DND-41 (cell line): ENCODE measurements at regions not wholly inside any gene's neighbourhood (a gene's known extent, or its start where the extent isn't known, plus 50 kb on each side); places are given as distances from the start of the nearest gene placed in this dataset.

Experiments used
- ATAC-seq: fragments of 200-7000 bp; cut with Tn5 transposase; 3 replicates; pipeline ENCODE4 v1.9.1; 2021; ENCODE audit warnings: low read depth; ENCODE audit not compliant: insufficient read depth
- DNase-seq: peaks from one replicate; pipeline ENCODE4 v3.0.0-alpha.2; 2020
- H2AFZ ChIP-seq: 2 replicates; pipeline ENCODE4 v1.6.0; 2012; ENCODE audit warnings: low read depth, low read length
- H3K27ac ChIP-seq: 2 replicates; pipeline ENCODE4 v1.5.1; 2012; ENCODE audit warnings: low read length, inconsistent platforms
- H3K27me3 ChIP-seq: fragments of 200-600 bp; sonication (generic); 2 replicates; pipeline ENCODE4 v1.6.0; 2012; ENCODE audit warnings: low read length, mild to moderate bottlenecking, inconsistent platforms; ENCODE audit not compliant: insufficient read depth, poor library complexity
- H3K36me3 ChIP-seq: 2 replicates; pipeline ENCODE4 v1.5.1; 2012; ENCODE audit warnings: low read length, inconsistent platforms; ENCODE audit not compliant: insufficient read depth
- H3K4me1 ChIP-seq: 2 replicates; pipeline ENCODE4 v1.5.1; 2012; ENCODE audit warnings: mild to moderate bottlenecking, low read length; ENCODE audit not compliant: insufficient read depth
- H3K4me2 ChIP-seq: 2 replicates; pipeline ENCODE4 v1.6.0; 2012; ENCODE audit warnings: mild to moderate bottlenecking, moderate library complexity, low read length, inconsistent platforms; ENCODE audit not compliant: insufficient read depth
- H3K4me3 ChIP-seq, 2 experiments: fragments of 200-600 bp in 1 of 2; shearing (Covaris generic) in 1 of 2; 2 replicates each; pipeline ENCODE4 v1.5.1; 2012 to 2016; ENCODE audit warnings: inconsistent platforms in 2 of 2, low read length in 2 of 2, mild to moderate bottlenecking in 2 of 2, low read depth in 1 of 2, moderate library complexity in 1 of 2
- H3K79me2 ChIP-seq: 2 replicates; pipeline ENCODE4 v1.6.0; 2012; ENCODE audit warnings: low read length, inconsistent platforms; ENCODE audit not compliant: insufficient read depth
- H3K9ac ChIP-seq: 2 replicates; pipeline ENCODE4 v1.6.0; 2012; ENCODE audit warnings: low read depth, mild to moderate bottlenecking, inconsistent platforms, low read length, moderate library complexity
- H3K9me3 ChIP-seq: 2 replicates; pipeline ENCODE4 v1.5.1; 2012; ENCODE audit warnings: low read length, moderate library complexity, mild to moderate bottlenecking, inconsistent platforms; ENCODE audit not compliant: insufficient read depth, severe bottlenecking
- H4K20me1 ChIP-seq: 2 replicates; pipeline ENCODE4 v1.6.0; 2012; ENCODE audit warnings: low read length; ENCODE audit not compliant: insufficient read depth
- EZH2 ChIP-seq: IDR thresholded peaks from 3 replicates; pipeline ENCODE4 v1.6.1; 2012; ENCODE audit warnings: borderline replicate concordance, low read depth, mild to moderate bottlenecking, moderate library complexity, low read length, inconsistent platforms; ENCODE audit not compliant: severe bottlenecking
- TF ChIP-seq, protein P1 (sequence below): IDR thresholded peaks from 2 replicates; pipeline ENCODE4 v1.5.1; 2012; ENCODE audit warnings: borderline replicate concordance, low read length, moderate library complexity, mild to moderate bottlenecking; ENCODE audit not compliant: poor library complexity, severe bottlenecking; ENCODE audit errors: extremely low read depth

DNA sequence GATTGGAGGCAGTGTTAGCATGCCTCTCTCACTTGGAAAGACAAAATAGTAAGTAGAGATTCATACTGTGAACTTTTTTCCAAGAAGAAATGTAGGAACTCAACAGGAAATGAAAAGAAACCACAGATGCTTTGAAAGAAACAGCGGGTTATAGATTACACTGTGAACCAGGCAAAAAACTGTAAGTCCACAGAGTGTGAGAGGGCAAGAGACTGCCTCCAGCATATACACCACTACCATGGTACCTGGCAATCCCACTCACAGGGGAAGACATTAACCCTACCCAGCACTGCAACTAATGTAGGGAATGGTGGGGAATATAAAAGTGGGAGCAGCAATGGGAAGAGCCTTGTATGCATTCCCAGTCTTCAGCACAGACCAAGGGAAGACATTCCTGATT is 150.6 kb upstream of the GALNT5 start:
- Histone ChIP-seq H3K4me3 (peak overlapping the region in 1 of 2 experiments; percentile 19; a peak in 2 of 4 replicates), H2AFZ (no peak overlapping the region), H3K9me3 (peaks cover 13% of the 10 kb centered on the region), H3K4me2 (peak overlapping the region; percentile 49), H3K79me2 (no peaks in the 10 kb centered on the region), H3K27me3 (no peaks in the 10 kb centered on the region), H3K9ac (peak overlapping the region; percentile 37), H3K36me3 (no peaks in the 10 kb centered on the region), H3K4me1 (peaks cover 40% of the 10 kb centered on the region), H4K20me1 (no peaks in the 10 kb centered on the region), H3K27ac (peak overlapping the region; percentile 91)
- ATAC-seq: peak; percentile 82
- peak; percentile 52 for DNase-seq
- no peak for TF ChIP-seq EZH2
- TF ChIP-seq, protein P1, sequence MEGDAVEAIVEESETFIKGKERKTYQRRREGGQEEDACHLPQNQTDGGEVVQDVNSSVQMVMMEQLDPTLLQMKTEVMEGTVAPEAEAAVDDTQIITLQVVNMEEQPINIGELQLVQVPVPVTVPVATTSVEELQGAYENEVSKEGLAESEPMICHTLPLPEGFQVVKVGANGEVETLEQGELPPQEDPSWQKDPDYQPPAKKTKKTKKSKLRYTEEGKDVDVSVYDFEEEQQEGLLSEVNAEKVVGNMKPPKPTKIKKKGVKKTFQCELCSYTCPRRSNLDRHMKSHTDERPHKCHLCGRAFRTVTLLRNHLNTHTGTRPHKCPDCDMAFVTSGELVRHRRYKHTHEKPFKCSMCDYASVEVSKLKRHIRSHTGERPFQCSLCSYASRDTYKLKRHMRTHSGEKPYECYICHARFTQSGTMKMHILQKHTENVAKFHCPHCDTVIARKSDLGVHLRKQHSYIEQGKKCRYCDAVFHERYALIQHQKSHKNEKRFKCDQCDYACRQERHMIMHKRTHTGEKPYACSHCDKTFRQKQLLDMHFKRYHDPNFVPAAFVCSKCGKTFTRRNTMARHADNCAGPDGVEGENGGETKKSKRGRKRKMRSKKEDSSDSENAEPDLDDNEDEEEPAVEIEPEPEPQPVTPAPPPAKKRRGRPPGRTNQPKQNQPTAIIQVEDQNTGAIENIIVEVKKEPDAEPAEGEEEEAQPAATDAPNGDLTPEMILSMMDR: peak; percentile 19

DNA sequence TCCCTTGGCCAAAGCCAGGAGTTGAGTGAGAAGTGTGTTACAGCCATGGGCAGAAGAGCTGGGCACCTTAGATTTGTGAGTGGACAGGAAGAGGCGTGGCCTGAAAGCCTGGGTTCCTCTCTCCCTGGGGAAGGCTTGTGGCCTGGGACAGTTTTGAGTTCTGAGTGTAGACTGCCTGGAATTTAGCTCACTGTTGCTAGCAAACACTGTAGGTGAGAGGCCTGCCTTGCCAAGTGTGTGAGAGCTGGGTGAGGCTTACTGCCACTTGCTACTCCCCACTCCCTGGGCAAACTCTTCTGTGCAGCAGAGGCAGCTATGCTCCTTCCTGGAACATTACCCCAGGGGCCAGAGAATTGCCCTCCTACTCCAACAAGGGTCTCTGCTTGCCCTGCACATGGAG is 150.0 kb upstream of the GALNT5 start:
- H3K36me3 ChIP-seq: no peaks in the 10 kb centered on the region
- H3K79me2 ChIP-seq: no peaks in the 10 kb centered on the region
- H3K9ac ChIP-seq: peak overlapping the region; percentile 37
- peak overlapping the region in 1 of 2 experiments; percentile 19; a peak in 2 of 4 replicates for H3K4me3 ChIP-seq
- H3K9me3 ChIP-seq: peaks cover 18% of the 10 kb centered on the region
- peak overlapping the region; percentile 91 for H3K27ac ChIP-seq
- H4K20me1 ChIP-seq: no peaks in the 10 kb centered on the region
- no peak for TF ChIP-seq EZH2
- TF ChIP-seq, protein P1: no peak
- H3K4me2 ChIP-seq: peak overlapping the region; percentile 49
- H3K27me3 ChIP-seq: no peaks in the 10 kb centered on the region
- no peak overlapping the region for H2AFZ ChIP-seq
- ATAC-seq (peak; percentile 60), DNase-seq (peak; percentile 52)
- peaks cover 40% of the 10 kb centered on the region for H3K4me1 ChIP-seq

DNA sequence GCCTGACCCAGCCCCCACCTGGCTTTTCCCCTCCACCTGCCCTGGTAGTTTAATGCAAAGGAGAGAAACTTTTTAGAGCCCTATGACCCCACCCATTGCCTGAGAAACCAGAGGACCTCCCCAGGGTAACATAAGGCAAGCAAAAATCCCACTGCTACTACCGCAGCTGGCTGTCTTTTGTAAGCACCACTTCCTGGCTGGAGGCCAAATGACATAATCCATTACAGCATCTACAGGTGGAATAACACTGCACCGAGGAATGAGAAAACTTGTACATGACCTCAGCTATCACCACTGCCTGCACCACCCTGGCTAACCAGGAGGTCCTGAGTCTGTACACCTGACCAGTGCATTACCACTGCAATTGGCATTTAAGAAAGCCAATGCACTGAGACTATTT is 149.6 kb upstream of the GALNT5 start:
- Histone ChIP-seq H3K27me3 (no peaks in the 10 kb centered on the region), H3K79me2 (no peaks in the 10 kb centered on the region), H3K9ac (peak overlapping the region; percentile 37), H3K36me3 (no peaks in the 10 kb centered on the region), H4K20me1 (no peaks in the 10 kb centered on the region), H3K4me1 (peaks cover 40% of the 10 kb centered on the region), H3K9me3 (peaks cover 19% of the 10 kb centered on the region), H2AFZ (no peak overlapping the region), H3K27ac (peak overlapping the region; percentile 91), H3K4me3 (peak overlapping the region in 1 of 2 experiments; percentile 19; a peak in 1 of 4 replicates), H3K4me2 (peak overlapping the region; percentile 49)
- TF ChIP-seq EZH2: no peak
- TF ChIP-seq, protein P1: no peak
- peak; percentile 82 for ATAC-seq
- DNase-seq: peak; percentile 89

DNA sequence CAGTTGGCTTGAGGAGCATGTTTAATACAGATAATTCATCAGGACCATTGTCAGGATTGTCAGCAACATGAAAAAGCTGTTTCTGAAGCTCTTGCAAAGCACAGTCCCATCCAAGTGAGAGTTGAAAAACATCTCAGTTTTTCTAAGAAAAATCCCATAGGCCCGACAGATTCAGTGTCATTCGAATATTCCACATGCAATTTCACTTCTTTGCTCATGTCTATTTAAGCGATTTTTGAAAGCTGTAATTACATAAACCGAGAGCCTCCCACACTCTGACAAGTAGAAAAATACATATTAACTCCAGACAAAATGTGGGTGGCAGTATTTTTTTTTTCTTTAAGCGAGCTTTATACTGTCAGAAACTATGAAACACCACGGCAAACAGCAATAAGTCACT is 134.7 kb upstream of the GALNT5 start:
- Histone ChIP-seq H3K27ac (no peak overlapping the region), H3K27me3 (no peaks in the 10 kb centered on the region), H4K20me1 (no peaks in the 10 kb centered on the region), H3K9me3 (no peaks in the 10 kb centered on the region), H3K4me3 (no peak overlapping the region), H3K36me3 (no peaks in the 10 kb centered on the region), H3K4me2 (no peak overlapping the region), H3K79me2 (no peaks in the 10 kb centered on the region), H3K9ac (no peak overlapping the region), H3K4me1 (peaks cover 3% of the 10 kb centered on the region; the same call in 1 of the 2 replicates), H2AFZ (no peak overlapping the region)
- TF ChIP-seq, protein P1: no peak
- no peak for TF ChIP-seq EZH2
- ATAC-seq (no peak), DNase-seq (no peak)
